Osteoblast (primary cell): ENCODE measurements at regions not wholly inside any gene's neighbourhood (a gene's known extent, or its start where the extent isn't known, plus 50 kb on each side); places are given as distances from the start of the nearest gene placed in this dataset.

Source experiments
- DNase-seq: peaks from one replicate; pipeline ENCODE4 v3.0.0; 2011; ENCODE audit warnings: low spot score, mixed read lengths; ENCODE audit not compliant: insufficient read length; ENCODE audit errors: missing footprints
- H2AFZ ChIP-seq: 2 replicates; pipeline ENCODE4 v1.6.0; 2011; ENCODE audit warnings: mild to moderate bottlenecking, low read length
- H3K27ac ChIP-seq: 2 replicates; pipeline ENCODE4 v1.5.1; 2011; ENCODE audit warnings: mild to moderate bottlenecking, low read depth, low read length, moderate library complexity
- H3K27me3 ChIP-seq: 2 replicates; pipeline ENCODE4 v1.6.0; 2012; ENCODE audit warnings: mild to moderate bottlenecking, control low read depth, inconsistent platforms, low read length, moderate library complexity; ENCODE audit not compliant: insufficient read depth
- H3K36me3 ChIP-seq: 2 replicates; pipeline ENCODE4 v1.5.1; 2011; ENCODE audit warnings: mild to moderate bottlenecking, low read length, control low read depth, moderate library complexity; ENCODE audit not compliant: insufficient read depth
- H3K4me1 ChIP-seq: 2 replicates; pipeline ENCODE4 v1.5.1; 2011; ENCODE audit warnings: mild to moderate bottlenecking, low read length, control low read depth, moderate library complexity; ENCODE audit not compliant: insufficient read depth
- H3K4me2 ChIP-seq: 2 replicates; pipeline ENCODE4 v1.6.0; 2011; ENCODE audit warnings: mild to moderate bottlenecking, low read length; ENCODE audit not compliant: insufficient read depth
- H3K4me3 ChIP-seq: fragments of 200-600 bp; sonication (generic); 3 replicates; pipeline ENCODE4 v1.5.1; 2012; ENCODE audit warnings: mild to moderate bottlenecking, low read length, inconsistent platforms; ENCODE audit not compliant: insufficient read depth
- H3K79me2 ChIP-seq: 2 replicates; pipeline ENCODE4 v1.6.0; 2012; ENCODE audit warnings: mild to moderate bottlenecking, low read length, control low read depth, inconsistent platforms; ENCODE audit not compliant: insufficient read depth
- H3K9me3 ChIP-seq: 2 replicates; pipeline ENCODE4 v1.5.1; 2011; ENCODE audit warnings: low read depth, low read length, control low read depth
- H4K20me1 ChIP-seq: 2 replicates; pipeline ENCODE4 v1.6.0; 2012; ENCODE audit warnings: mild to moderate bottlenecking, low read length, control low read depth; ENCODE audit not compliant: insufficient read depth
- TF ChIP-seq, protein P1 (sequence below): IDR thresholded peaks from 2 replicates; pipeline ENCODE4 v1.5.1; 2011; ENCODE audit warnings: mild to moderate bottlenecking, low read depth, low read length, moderate library complexity; ENCODE audit errors: extremely low read depth

GRCh38 chr4:137692205-137692604, 159.9 kb upstream of the PCDH18 start:
- no peaks in the 10 kb centered on the region for H3K36me3 ChIP-seq
- no peak overlapping the region for H3K27ac ChIP-seq
- H3K27me3 ChIP-seq, result no peaks in the 10 kb centered on the region
- no peak overlapping the region for H2AFZ ChIP-seq
- TF ChIP-seq, protein P1, sequence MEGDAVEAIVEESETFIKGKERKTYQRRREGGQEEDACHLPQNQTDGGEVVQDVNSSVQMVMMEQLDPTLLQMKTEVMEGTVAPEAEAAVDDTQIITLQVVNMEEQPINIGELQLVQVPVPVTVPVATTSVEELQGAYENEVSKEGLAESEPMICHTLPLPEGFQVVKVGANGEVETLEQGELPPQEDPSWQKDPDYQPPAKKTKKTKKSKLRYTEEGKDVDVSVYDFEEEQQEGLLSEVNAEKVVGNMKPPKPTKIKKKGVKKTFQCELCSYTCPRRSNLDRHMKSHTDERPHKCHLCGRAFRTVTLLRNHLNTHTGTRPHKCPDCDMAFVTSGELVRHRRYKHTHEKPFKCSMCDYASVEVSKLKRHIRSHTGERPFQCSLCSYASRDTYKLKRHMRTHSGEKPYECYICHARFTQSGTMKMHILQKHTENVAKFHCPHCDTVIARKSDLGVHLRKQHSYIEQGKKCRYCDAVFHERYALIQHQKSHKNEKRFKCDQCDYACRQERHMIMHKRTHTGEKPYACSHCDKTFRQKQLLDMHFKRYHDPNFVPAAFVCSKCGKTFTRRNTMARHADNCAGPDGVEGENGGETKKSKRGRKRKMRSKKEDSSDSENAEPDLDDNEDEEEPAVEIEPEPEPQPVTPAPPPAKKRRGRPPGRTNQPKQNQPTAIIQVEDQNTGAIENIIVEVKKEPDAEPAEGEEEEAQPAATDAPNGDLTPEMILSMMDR, result no peak
- no peaks in the 10 kb centered on the region for H3K4me1 ChIP-seq
- no peaks in the 10 kb centered on the region for H3K79me2 ChIP-seq
- no peaks in the 10 kb centered on the region for H3K9me3 ChIP-seq
- no peak overlapping the region for H3K4me3 ChIP-seq
- DNase-seq, result no peak
- no peak overlapping the region for H3K4me2 ChIP-seq
- no peaks in the 10 kb centered on the region for H4K20me1 ChIP-seq

GRCh38 chr4:137688651-137689050, 156.4 kb upstream of the PCDH18 start:
- DNase-seq, result no peak
- H3K9me3 ChIP-seq, result no peaks in the 10 kb centered on the region
- TF ChIP-seq, protein P1, result no peak
- H2AFZ ChIP-seq, result no peak overlapping the region
- H3K4me1 ChIP-seq, result no peaks in the 10 kb centered on the region
- no peaks in the 10 kb centered on the region for H4K20me1 ChIP-seq
- H3K4me3 ChIP-seq, result no peak overlapping the region
- no peak overlapping the region for H3K27ac ChIP-seq
- H3K36me3 ChIP-seq, result no peaks in the 10 kb centered on the region
- H3K27me3 ChIP-seq, result no peaks in the 10 kb centered on the region
- no peak overlapping the region for H3K4me2 ChIP-seq
- H3K79me2 ChIP-seq, result no peaks in the 10 kb centered on the region

- Histone ChIP-seq H3K27ac (no peak overlapping the region), H3K9me3 (no peaks in the 10 kb centered on the region), H3K4me2 (no peak overlapping the region), H3K36me3 (no peaks in the 10 kb centered on the region), H3K79me2 (no peaks in the 10 kb centered on the region), H4K20me1 (no peaks in the 10 kb centered on the region), H3K4me1 (no peaks in the 10 kb centered on the region), H3K4me3 (no peak overlapping the region), H3K27me3 (no peaks in the 10 kb centered on the region), H2AFZ (no peak overlapping the region)
- DNase-seq, result no peak
- TF ChIP-seq, protein P1, result no peak
These were observed 153.1 kb upstream of the PCDH18 start for GRCh38 chr4:137685357-137685756.

GRCh38 chr4:137681081-137681480, 148.8 kb upstream of the PCDH18 start:
- TF ChIP-seq, protein P1, result no peak

More at GRCh38 chr4:137681081-137681480, 148.8 kb upstream of the PCDH18 start:
- no peaks in the 10 kb centered on the region for H3K79me2 ChIP-seq
- H3K4me1 ChIP-seq, result peaks cover 19% of the 10 kb centered on the region
- no peaks in the 10 kb centered on the region for H4K20me1 ChIP-seq
- H3K4me2 ChIP-seq, result no peak overlapping the region
- no peak overlapping the region for H3K4me3 ChIP-seq
- no peak overlapping the region for H3K27ac ChIP-seq
- no peaks in the 10 kb centered on the region for H3K36me3 ChIP-seq
- H3K27me3 ChIP-seq, result no peaks in the 10 kb centered on the region
- no peak for DNase-seq
- no peak overlapping the region for H2AFZ ChIP-seq
- no peaks in the 10 kb centered on the region for H3K9me3 ChIP-seq
